ENCODE measurements at regions not wholly inside any gene's neighbourhood (a gene's known extent, or its start where the extent isn't known, plus 50 kb on each side); places are given as distances from the start of the nearest gene placed in this dataset.

DNA sequence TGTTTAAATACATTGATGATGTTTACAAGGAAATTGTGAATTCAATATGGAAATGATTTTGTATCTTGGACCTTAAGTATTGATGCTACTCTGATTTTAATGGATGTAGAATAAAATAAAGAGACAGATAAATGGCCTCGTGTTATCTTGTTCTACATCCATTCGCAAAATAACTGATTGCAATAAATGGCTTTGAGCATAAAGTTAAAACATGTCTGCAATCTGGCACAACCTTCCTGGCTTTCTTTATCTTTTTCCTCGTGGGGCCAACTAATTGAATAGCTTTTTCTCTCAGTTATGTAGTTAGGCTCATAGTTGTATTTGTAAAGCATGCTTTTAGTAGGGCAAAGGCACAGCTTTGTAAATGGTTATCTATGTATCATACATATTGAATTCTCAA, 691.4 kb downstream of the CDH8 start:
- H3K4me1 Mint-ChIP-seq: no peaks in the 10 kb centered on the region
- POLR2A ChIA-PET: no interaction called here
- ATAC-seq (ENCODE audit: low read depth): no peak
- H3K27me3 Mint-ChIP-seq: no peaks in the 10 kb centered on the region
- H3K36me3 Mint-ChIP-seq (ENCODE audit: low read depth): no peaks in the 10 kb centered on the region
- TF ChIP-seq, protein P1, sequence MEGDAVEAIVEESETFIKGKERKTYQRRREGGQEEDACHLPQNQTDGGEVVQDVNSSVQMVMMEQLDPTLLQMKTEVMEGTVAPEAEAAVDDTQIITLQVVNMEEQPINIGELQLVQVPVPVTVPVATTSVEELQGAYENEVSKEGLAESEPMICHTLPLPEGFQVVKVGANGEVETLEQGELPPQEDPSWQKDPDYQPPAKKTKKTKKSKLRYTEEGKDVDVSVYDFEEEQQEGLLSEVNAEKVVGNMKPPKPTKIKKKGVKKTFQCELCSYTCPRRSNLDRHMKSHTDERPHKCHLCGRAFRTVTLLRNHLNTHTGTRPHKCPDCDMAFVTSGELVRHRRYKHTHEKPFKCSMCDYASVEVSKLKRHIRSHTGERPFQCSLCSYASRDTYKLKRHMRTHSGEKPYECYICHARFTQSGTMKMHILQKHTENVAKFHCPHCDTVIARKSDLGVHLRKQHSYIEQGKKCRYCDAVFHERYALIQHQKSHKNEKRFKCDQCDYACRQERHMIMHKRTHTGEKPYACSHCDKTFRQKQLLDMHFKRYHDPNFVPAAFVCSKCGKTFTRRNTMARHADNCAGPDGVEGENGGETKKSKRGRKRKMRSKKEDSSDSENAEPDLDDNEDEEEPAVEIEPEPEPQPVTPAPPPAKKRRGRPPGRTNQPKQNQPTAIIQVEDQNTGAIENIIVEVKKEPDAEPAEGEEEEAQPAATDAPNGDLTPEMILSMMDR (IDR thresholded peaks at IDR 0.05): no peak
- peaks cover 11% of the 10 kb centered on the region for H3K9me3 Mint-ChIP-seq
- H3K27ac Mint-ChIP-seq: no peak overlapping the region
- H3K4me3 Mint-ChIP-seq: no peak overlapping the region
- no peak for DNase-seq
- CTCF ChIA-PET: no interaction called here
- intact Hi-C loops (cut with micrococcal nuclease): no loop called here

DNA sequence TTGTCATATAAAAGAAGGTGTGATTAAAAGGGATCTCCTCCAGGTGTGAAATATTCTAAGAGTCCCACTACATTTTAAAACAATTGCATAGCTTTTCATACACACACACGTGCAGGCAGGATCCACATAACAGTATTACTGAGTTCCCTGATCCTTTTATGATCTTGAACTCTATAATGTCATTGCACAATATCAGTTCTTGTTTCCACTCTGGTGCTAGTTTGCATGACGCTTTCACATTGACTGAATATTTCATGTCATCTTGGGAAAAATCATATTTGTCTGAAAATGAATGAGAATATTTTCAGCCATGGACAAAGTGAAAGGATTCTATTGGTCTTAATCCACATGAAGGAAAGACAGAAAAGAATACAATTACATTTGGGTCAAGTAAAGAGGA, 703.8 kb downstream of the CDH8 start:
- ChIA-PET CTCF (no interaction called here), POLR2A (no interaction called here)
- ATAC-seq (ENCODE audit: low read depth): no peak
- Mint-ChIP-seq H3K27me3 (no peaks in the 10 kb centered on the region), H3K27ac (no peak overlapping the region), H3K9me3 (peaks cover 3% of the 10 kb centered on the region), H3K36me3 (ENCODE audit: low read depth) (no peaks in the 10 kb centered on the region), H3K4me3 (no peak overlapping the region), H3K4me1 (no peaks in the 10 kb centered on the region)
- intact Hi-C loops (cut with micrococcal nuclease): no loop called here
- no peak for DNase-seq
- TF ChIP-seq, protein P1 (IDR thresholded peaks at IDR 0.05): no peak

DNA sequence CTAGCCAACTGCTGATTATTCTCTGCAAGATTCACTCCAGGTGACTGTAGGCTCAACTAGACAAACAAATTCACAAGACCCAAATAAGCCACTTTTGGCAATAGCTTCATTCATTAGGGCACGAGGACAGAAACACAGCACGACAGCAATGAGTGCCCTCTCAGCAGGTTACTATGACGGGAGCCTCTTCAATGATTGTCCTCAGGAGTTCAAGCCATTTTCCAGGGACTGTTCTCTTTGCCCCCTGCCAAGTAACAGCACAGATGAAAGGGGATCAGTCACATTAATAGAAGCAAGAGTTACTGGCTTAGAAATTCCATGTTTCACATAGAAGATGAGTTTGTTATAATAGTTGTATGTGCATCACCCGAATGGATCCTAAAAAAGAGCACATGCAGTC, 712.2 kb downstream of the CDH8 start:
- peaks cover 9% of the 10 kb centered on the region for H3K9me3 Mint-ChIP-seq
- no peak overlapping the region for H3K4me3 Mint-ChIP-seq
- DNase-seq: no peak
- H3K4me1 Mint-ChIP-seq: no peaks in the 10 kb centered on the region
- no peaks in the 10 kb centered on the region for H3K27me3 Mint-ChIP-seq
- intact Hi-C loops (cut with micrococcal nuclease): no loop called here
- TF ChIP-seq, protein P1 (IDR thresholded peaks at IDR 0.05): no peak
- POLR2A ChIA-PET: no interaction called here
- no peak for ATAC-seq (ENCODE audit: low read depth)
- CTCF ChIA-PET: no interaction called here
- H3K36me3 Mint-ChIP-seq (ENCODE audit: low read depth): no peaks in the 10 kb centered on the region
- H3K27ac Mint-ChIP-seq: no peak overlapping the region

DNA sequence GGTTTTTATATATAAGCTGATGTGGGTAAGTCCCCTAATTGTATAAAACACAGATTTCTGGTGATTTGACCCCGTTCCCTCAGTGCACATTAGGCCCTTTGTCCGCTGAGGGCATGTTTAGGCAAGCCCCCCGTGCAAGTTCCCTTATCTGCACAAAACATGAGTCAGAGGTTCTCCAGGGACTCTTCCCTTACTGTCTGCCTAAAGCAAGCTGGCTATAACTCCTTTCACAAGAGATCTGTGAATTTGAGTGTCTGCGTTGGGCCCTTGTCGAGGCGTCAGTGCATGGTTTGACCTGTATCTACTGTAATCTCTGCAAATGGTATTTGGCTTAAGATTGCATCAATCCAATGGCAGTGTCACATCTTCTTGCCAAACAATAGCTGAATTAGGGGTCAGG, 712.8 kb downstream of the CDH8 start:
- TF ChIP-seq, protein P1 (IDR thresholded peaks at IDR 0.05): no peak
- ATAC-seq (ENCODE audit: low read depth) (no peak), DNase-seq (no peak)
- no peak overlapping the region for H3K4me3 Mint-ChIP-seq
- H3K36me3 Mint-ChIP-seq (ENCODE audit: low read depth): no peaks in the 10 kb centered on the region
- H3K4me1 Mint-ChIP-seq: no peaks in the 10 kb centered on the region
- POLR2A ChIA-PET: no interaction called here
- H3K9me3 Mint-ChIP-seq: peaks cover 9% of the 10 kb centered on the region
- intact Hi-C loops (cut with micrococcal nuclease): no loop called here
- H3K27me3 Mint-ChIP-seq: no peaks in the 10 kb centered on the region
- no peak overlapping the region for H3K27ac Mint-ChIP-seq
- CTCF ChIA-PET: no interaction called here

DNA sequence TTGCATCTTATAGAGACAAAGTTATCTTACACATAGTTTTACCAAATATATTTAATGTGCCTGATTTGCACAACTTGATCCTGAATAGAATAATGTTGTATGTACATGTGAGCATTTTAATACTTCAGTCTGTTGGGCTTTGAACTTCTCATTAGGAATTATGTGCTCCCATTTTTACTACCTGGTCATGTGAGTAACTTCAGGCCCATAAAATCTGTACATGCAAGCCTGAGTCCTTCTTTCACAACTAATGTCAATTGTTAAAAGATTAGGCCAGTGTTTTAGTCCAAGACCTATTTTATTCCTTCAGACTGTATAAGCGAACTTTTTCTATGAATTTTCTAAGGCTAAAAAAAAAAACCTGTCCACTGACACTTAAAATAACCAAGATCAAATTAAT, 715.4 kb downstream of the CDH8 start:
- H3K27ac Mint-ChIP-seq: no peak overlapping the region
- CTCF ChIA-PET: no interaction called here
- no peaks in the 10 kb centered on the region for H3K36me3 Mint-ChIP-seq (ENCODE audit: low read depth)
- H3K27me3 Mint-ChIP-seq: no peaks in the 10 kb centered on the region
- H3K4me3 Mint-ChIP-seq: no peak overlapping the region
- H3K9me3 Mint-ChIP-seq: peaks cover 11% of the 10 kb centered on the region
- intact Hi-C loops (cut with micrococcal nuclease): no loop called here
- DNase-seq (no peak), ATAC-seq (ENCODE audit: low read depth) (no peak)
- POLR2A ChIA-PET: no interaction called here
- TF ChIP-seq, protein P1 (IDR thresholded peaks at IDR 0.05): no peak
- H3K4me1 Mint-ChIP-seq: no peaks in the 10 kb centered on the region
